K562 (cell line): ENCODE measurements at regions not wholly inside any gene's neighbourhood (a gene's known extent, or its start where the extent isn't known, plus 50 kb on each side); places are given as distances from the start of the nearest gene placed in this dataset.
A peak's percentile ranks its signal among the peaks of the same experiment; 100 is the strongest.

Experiments
- ARID2 ChIP-seq: fragments of 450-650 bp; IDR thresholded peaks from 2 replicates; pipeline ENCODE4 v1.6.1; 2017; ENCODE audit warnings: antibody characterized with exemption, mild to moderate bottlenecking
- FOXP1 ChIP-seq: sonication (generic); formaldehyde crosslinking; IDR thresholded peaks from 2 replicates; pipeline ENCODE4 v1.8.0; 2022; ENCODE audit warnings: mild to moderate bottlenecking, missing genetic modification reagents
- HDAC3 ChIP-seq: fragments of 450-650 bp; IDR thresholded peaks from 2 replicates; pipeline ENCODE4 v1.6.1; 2018; ENCODE audit warnings: borderline replicate concordance, mild to moderate bottlenecking, moderate library complexity; ENCODE audit not compliant: partially characterized antibody
- HMG20B ChIP-seq: fragments of 250-450 bp; sonication (Bioruptor Pico); IDR thresholded peaks from 2 replicates; pipeline ENCODE4 v1.5.0; 2021; ENCODE audit warnings: mild to moderate bottlenecking
- L3MBTL2 ChIP-seq: fragments of 450-650 bp; IDR thresholded peaks from 2 replicates; pipeline ENCODE4 v1.6.1; 2016; ENCODE audit warnings: mild to moderate bottlenecking, moderate library complexity
- MCM3 ChIP-seq: fragments of 450-650 bp; IDR thresholded peaks from 2 replicates; pipeline ENCODE4 v1.6.1; 2016
- MIER1 ChIP-seq: fragments of 450-650 bp; IDR thresholded peaks from 2 replicates; pipeline ENCODE4 v1.6.1; 2016; ENCODE audit warnings: antibody characterized with exemption, mild to moderate bottlenecking, low read depth
- MTF1 ChIP-seq: fragments of 250-450 bp; sonication (Bioruptor Pico); IDR thresholded peaks from 2 replicates; pipeline ENCODE4 v1.9.0; 2021; ENCODE audit warnings: moderate library complexity, mild to moderate bottlenecking, inconsistent platforms, borderline replicate concordance
- NR2F6 ChIP-seq: fragments of 450-650 bp; formaldehyde crosslinking; IDR thresholded peaks from 2 replicates; pipeline ENCODE4 v1.4.0; 2020; ENCODE audit warnings: mild to moderate bottlenecking
- OTX1 ChIP-seq: fragments of 450-650 bp; formaldehyde crosslinking; IDR thresholded peaks from 2 replicates; pipeline ENCODE4 v1.4.0; 2022; ENCODE audit warnings: mild to moderate bottlenecking
- RCOR1 ChIP-seq, 2 experiments: IDR thresholded peaks; 2 replicates each; pipeline ENCODE4 v1.6.1; 2012; ENCODE audit warnings: low read depth in 2 of 2, low read length in 2 of 2, borderline replicate concordance in 1 of 2, improper control_type of control experiment in 1 of 2
- RUNX1 ChIP-seq: sonication (generic); IDR thresholded peaks from 2 replicates; pipeline ENCODE4 v1.6.1; 2016; ENCODE audit warnings: antibody characterized with exemption, low read depth
- SMAD1 ChIP-seq: fragments of 150-350 bp; IDR thresholded peaks from 2 replicates; pipeline ENCODE4 v1.6.1; 2014; ENCODE audit warnings: low read length, low read depth; ENCODE audit not compliant: partially characterized antibody
- SMARCB1 ChIP-seq: IDR thresholded peaks from 2 replicates; pipeline ENCODE4 v1.6.1; 2011; ENCODE audit warnings: improper control_type of control experiment, low read depth; ENCODE audit not compliant: insufficient read length
- SMARCE1 ChIP-seq: fragments of 450-650 bp; IDR thresholded peaks from 2 replicates; pipeline ENCODE4 v1.7.1; 2016; ENCODE audit warnings: mild to moderate bottlenecking
- ZNF274 ChIP-seq: IDR thresholded peaks from 2 replicates; pipeline ENCODE4 v1.6.1; 2011; ENCODE audit warnings: low read depth, mild to moderate bottlenecking, low read length, moderate library complexity, borderline replicate concordance
- ZNF311 ChIP-seq: fragments of 250-450 bp; sonication (Bioruptor Pico); IDR thresholded peaks from 2 replicates; pipeline ENCODE4 v1.4.0; 2020; ENCODE audit warnings: mild to moderate bottlenecking, moderate library complexity
- TF ChIP-seq, protein P1 (sequence below): sonication (generic); formaldehyde crosslinking; IDR thresholded peaks from 2 replicates; pipeline ENCODE4 v1.8.1; 2023; ENCODE audit warnings: missing genetic modification reagents, mild to moderate bottlenecking, borderline replicate concordance
- TF ChIP-seq, protein P2 (sequence below): sonication (generic); formaldehyde crosslinking; IDR thresholded peaks from 2 replicates; pipeline ENCODE4 v1.8.1; 2022; ENCODE audit warnings: missing genetic modification reagents
- TF ChIP-seq, protein P3 (sequence below): fragments of 450-650 bp; formaldehyde crosslinking; IDR thresholded peaks from 2 replicates; pipeline ENCODE4 v1.4.0; 2022; ENCODE audit warnings: missing genetic modification characterization
- TF ChIP-seq, protein P4 (sequence below): fragments of 250-450 bp; sonication (Bioruptor Pico); IDR thresholded peaks from 2 replicates; pipeline ENCODE4 v1.9.0; 2021; ENCODE audit warnings: mild to moderate bottlenecking
- TF ChIP-seq, protein P5 (sequence below): fragments of 250-450 bp; sonication (Bioruptor Pico); IDR thresholded peaks from 2 replicates; pipeline ENCODE4 v1.5.0; 2021

DNA sequence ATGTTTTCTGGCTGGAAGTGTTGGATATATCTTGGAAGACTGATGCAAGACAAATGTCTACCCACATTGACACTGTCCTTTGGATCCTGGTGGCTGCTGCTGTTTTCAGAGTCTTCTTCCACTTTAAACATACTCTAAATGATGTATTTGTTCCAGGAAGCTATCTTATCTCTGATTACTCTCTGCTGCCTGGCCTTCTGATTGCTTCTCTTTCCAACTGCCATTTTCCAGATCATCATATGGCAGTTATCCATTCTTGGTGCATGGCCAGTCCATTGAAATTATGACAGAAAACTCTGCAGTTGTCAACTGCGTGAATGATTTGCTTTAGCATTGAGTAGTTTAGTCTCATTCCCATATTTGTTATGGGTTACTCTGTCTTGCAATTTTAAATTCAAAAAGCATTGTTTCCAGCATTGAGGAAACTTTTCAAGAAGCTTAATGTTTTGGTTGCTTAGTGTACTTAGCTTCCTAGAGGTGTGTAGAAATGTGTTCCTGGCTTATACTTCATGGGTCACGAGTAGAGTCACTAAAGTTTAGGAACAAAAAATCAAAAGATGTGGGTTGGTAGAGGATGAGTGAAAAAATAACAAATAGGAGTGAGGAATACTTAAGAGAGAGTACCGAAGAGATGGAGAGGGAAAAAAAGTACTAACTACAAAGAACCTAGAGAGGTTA is 268.3 kb upstream of the MTPN start (continued):
- peak; percentile 53; the same call in 1 of the 2 replicates for TF ChIP-seq L3MBTL2
- no peak for TF ChIP-seq HMG20B
- TF ChIP-seq HDAC3: peak; percentile 59
- TF ChIP-seq ARID2: no peak
- TF ChIP-seq, protein P1, sequence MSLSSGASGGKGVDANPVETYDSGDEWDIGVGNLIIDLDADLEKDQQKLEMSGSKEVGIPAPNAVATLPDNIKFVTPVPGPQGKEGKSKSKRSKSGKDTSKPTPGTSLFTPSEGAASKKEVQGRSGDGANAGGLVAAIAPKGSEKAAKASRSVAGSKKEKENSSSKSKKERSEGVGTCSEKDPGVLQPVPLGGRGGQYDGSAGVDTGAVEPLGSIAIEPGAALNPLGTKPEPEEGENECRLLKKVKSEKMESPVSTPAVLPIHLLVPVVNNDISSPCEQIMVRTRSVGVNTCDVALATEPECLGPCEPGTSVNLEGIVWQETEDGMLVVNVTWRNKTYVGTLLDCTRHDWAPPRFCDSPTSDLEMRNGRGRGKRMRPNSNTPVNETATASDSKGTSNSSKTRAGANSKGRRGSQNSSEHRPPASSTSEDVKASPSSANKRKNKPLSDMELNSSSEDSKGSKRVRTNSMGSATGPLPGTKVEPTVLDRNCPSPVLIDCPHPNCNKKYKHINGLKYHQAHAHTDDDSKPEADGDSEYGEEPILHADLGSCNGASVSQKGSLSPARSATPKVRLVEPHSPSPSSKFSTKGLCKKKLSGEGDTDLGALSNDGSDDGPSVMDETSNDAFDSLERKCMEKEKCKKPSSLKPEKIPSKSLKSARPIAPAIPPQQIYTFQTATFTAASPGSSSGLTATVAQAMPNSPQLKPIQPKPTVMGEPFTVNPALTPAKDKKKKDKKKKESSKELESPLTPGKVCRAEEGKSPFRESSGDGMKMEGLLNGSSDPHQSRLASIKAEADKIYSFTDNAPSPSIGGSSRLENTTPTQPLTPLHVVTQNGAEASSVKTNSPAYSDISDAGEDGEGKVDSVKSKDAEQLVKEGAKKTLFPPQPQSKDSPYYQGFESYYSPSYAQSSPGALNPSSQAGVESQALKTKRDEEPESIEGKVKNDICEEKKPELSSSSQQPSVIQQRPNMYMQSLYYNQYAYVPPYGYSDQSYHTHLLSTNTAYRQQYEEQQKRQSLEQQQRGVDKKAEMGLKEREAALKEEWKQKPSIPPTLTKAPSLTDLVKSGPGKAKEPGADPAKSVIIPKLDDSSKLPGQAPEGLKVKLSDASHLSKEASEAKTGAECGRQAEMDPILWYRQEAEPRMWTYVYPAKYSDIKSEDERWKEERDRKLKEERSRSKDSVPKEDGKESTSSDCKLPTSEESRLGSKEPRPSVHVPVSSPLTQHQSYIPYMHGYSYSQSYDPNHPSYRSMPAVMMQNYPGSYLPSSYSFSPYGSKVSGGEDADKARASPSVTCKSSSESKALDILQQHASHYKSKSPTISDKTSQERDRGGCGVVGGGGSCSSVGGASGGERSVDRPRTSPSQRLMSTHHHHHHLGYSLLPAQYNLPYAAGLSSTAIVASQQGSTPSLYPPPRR (CRISPR knock-in tag): no peak
- no peak for TF ChIP-seq OTX1 (CRISPR knock-in tag)
- TF ChIP-seq SMAD1: no peak
- TF ChIP-seq, protein P2, sequence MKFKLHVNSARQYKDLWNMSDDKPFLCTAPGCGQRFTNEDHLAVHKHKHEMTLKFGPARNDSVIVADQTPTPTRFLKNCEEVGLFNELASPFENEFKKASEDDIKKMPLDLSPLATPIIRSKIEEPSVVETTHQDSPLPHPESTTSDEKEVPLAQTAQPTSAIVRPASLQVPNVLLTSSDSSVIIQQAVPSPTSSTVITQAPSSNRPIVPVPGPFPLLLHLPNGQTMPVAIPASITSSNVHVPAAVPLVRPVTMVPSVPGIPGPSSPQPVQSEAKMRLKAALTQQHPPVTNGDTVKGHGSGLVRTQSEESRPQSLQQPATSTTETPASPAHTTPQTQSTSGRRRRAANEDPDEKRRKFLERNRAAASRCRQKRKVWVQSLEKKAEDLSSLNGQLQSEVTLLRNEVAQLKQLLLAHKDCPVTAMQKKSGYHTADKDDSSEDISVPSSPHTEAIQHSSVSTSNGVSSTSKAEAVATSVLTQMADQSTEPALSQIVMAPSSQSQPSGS (CRISPR knock-in tag): no peak
- TF ChIP-seq, protein P3, sequence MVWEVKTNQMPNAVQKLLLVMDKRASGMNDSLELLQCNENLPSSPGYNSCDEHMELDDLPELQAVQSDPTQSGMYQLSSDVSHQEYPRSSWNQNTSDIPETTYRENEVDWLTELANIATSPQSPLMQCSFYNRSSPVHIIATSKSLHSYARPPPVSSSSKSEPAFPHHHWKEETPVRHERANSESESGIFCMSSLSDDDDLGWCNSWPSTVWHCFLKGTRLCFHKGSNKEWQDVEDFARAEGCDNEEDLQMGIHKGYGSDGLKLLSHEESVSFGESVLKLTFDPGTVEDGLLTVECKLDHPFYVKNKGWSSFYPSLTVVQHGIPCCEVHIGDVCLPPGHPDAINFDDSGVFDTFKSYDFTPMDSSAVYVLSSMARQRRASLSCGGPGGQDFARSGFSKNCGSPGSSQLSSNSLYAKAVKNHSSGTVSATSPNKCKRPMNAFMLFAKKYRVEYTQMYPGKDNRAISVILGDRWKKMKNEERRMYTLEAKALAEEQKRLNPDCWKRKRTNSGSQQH (CRISPR knock-in tag): no peak; the same call in 1 of the 2 replicates
- no peak for TF ChIP-seq RUNX1
- TF ChIP-seq MTF1: no peak
- TF ChIP-seq NR2F6: no peak
- TF ChIP-seq, protein P4, sequence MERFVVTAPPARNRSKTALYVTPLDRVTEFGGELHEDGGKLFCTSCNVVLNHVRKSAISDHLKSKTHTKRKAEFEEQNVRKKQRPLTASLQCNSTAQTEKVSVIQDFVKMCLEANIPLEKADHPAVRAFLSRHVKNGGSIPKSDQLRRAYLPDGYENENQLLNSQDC (CRISPR knock-in tag): no peak
- TF ChIP-seq SMARCE1: peak; percentile 69; the same call in 1 of the 2 replicates
- TF ChIP-seq SMARCB1: no peak
- TF ChIP-seq MIER1: no peak
- no peak for TF ChIP-seq ZNF274
- TF ChIP-seq ZNF311 (CRISPR knock-in tag): no peak
- TF ChIP-seq, protein P5, sequence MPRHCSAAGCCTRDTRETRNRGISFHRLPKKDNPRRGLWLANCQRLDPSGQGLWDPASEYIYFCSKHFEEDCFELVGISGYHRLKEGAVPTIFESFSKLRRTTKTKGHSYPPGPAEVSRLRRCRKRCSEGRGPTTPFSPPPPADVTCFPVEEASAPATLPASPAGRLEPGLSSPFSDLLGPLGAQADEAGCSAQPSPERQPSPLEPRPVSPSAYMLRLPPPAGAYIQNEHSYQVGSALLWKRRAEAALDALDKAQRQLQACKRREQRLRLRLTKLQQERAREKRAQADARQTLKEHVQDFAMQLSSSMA: no peak
- no peak for TF ChIP-seq MCM3
- no peak for TF ChIP-seq FOXP1 (CRISPR knock-in tag)
- peak in 1 of 2 experiments; percentile 82; a peak in 3 of 4 replicates for TF ChIP-seq RCOR1 (IDR thresholded peaks at IDR 0.05; ENCODE audit: borderline replicate concordance in 1 of 2, low read depth in 2 of 2, low read length in 2 of 2)
